Fibroblast of skin of abdomen (primary cell): ENCODE measurements at regions not wholly inside any gene's neighbourhood (a gene's known extent, or its start where the extent isn't known, plus 50 kb on each side); places are given as distances from the start of the nearest gene placed in this dataset.
"Not testable (repeated sequence)": the region's sequence is repeated elsewhere in the genome, so short reads cannot be mapped to it uniquely, and the experiment has no call there.

Experiments used
- DNase-seq: peaks from one replicate; pipeline ENCODE4 v3.0.0-alpha.2; 2013

DNA sequence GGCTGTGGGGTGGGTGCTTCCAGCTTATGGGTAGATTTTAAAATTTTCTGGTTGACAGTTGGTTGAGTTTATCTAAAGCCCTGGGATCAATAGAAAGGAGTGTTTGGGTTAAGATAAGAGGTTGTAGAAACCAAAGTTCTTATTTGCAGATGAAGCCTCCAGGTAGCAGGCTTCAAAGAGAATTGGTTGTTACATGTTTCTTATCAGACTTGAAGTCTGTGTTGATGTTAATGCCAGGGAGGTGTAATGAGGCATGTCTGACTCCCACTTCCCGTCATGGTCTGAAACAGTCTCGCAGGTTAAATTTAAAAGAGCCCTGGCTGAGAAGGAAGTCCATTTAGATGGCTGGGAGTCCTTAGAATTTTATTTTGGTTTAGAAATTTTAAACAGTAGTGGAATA, 165.2 kb upstream of the TMEM72 start:
- DNase-seq: no peak

DNA sequence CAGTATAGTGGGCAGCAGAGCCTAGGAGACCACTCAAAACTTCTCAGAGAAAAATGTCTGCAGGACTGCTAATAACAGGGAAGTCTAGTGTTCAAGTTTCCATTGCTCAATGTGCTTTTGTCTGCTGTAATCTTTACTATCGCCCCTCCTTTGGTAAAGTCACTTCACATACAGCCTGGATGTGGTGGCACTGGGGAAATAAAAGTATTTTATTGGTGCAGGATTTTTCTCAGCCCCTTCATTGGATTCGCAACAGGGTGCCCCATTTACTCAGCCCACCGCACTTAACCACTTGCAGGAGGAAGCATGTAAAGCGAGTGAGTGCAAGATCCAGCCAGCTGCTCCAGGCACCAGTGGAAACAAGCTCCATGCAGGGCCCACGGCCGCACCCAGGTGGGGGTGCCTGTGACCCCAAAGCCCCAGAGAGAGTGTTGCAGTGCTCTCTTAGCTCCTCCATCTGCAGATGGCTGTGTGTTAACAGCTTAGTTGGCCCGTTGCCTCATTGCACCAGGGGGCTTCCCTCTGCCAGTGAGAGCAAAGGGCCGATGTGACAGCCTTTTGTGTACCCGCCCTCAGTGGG, 163.5 kb upstream of the TMEM72 start:
- DNase-seq: no peak

DNA sequence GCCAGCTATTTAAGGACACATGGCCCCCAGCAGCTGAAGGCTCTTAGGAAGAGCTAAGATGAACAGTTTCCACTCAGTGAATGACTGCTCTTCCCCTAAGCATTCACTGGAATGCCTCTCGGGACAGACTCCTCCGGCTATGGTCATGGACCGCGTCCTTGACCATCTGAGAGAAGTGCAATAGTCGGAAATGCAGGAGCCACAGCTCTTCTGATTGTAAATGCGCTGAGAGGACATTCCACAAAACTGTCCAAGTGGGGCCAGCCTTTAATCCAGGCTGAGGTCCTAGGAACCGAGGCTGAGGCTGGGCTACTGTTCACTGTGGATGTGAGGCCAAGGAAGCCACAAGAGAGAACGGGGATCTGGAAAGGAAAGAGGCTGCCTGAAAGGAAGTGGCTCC, 162.0 kb upstream of the TMEM72 start:
- no peak for DNase-seq

DNA sequence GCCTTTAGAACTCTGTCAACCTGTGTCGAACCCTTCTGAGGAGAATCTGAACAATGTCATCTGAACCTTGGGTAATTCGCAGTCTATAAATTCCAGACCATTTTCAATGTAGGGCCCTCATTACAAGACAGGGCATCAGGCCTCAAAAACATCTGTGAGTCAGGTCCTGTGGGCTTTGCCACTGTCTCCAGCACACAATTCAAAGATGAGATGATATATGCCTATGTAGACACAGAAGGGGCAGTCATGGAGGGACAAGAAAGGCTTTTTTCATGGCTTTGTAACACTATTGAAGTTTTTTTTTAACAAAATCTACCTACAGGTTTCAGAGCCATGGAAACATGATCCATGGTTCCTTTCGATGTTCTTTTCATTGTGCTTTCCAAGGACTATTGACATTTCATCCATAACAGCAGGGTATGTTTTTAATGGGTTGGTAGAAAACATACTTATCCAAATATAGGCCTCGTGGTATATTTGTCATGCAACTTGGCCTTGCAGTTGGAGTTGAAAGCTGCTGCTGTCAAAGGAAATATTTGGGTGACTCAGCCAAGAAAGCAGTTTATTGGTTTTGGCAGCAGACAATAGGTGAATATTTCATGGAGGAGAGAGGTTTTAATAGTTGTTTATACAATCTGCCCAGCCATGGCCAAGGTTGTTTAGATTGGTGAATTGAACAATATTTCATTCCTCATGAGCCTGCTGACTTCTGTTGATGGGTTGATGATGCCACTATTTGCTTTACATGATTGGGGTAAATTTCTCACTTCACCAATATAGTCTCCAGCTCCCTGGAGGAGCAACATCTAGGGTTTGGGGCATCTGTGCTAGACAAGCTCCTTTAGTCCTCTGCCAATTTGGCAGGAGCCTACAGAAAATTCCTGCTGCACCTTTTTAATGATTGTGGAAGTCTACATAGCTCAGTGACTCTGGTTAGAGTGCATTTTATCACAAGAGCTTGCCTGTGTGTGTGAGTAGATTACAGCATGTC, 158.4 kb upstream of the TMEM72 start:
- DNase-seq: peak; percentile 96

DNA sequence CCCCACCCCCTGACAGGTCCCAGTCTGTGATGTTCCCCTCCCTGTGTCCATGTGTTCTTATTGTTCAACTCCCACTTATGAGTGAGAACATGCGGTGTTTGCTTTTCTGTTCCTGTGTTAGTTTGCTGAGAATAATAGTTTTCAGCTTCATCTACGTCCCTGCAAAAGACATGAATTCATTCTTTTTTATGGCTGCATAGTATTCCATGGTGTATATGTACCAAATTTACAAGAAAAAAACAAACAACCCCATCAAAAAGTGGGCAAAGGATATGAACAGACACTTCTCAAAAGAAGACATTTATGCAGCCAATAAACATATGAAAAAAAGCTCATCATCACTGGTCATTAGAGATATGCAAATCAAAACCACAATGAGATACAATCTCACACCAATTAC, 156.8 kb upstream of the TMEM72 start:
- not testable (repeated sequence) for DNase-seq

DNA sequence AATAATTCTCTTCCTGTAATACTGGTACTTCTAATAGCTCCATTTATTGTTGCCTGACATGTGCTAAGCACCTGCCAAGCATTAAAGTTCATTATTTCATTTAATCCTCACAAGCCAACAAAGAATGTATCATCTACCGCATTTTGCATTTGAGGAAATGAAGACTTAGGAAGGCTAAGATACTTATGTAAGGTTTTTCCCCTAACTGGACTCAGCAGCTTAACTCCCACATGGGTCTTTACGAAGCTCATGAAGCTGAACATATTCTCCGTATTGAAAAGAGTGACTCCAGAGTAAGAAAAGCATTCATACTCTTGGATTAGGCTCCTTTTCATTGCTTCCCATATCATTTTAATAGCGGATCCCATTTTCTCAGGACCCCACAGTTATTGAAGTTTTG, 155.7 kb upstream of the TMEM72 start:
- DNase-seq: peak; percentile 50

DNA sequence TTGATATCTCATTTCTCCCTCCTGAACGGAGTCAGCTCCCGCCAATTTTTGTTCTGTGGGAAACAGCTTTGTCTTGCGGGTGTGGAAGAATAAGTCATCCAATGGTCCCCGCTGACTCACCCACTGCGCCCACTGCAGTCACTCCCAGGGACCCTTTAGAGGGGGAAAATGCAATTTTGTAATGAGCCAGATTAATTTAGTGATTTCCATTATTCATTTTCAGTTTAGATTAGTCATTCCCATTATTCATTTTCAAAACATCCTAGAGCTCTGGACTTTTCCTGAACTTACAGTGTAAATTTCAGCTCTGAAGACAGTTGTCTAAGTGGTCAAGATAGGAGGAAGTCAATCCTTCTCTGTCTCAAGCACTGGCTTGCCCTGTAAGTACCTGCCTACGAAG, 154.9 kb upstream of the TMEM72 start:
- peak; percentile 79 for DNase-seq

DNA sequence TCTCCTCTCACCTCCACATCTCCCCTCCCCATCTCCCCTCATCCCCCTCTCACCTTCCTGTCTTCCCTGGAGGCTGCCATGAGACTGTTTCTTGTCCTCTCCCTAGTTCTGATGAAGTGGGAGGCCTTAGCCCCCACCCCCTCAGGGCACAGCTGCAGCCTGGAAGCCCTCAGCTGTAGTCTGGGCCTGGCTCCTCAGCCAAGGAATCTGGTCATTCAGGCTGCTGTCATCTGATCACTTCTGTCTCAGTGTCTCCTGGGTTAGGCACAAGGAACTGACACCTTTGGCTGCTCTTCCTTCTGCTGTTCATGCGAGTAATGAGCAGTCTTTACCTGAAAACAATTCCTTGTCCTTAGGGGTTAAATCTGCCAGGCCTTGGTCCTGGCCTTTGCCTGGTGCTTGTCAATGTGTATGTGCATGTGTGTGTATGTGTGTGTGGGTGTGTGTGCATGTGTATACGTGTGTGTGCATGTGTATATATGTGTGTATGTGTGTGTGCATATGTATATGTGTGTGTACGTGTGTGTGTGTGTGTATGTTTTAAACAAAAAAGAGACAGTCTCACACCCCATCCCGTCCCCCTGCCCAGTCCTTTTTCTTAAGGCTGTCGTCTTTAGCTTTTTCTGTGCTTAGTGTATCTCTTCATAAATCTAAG, 153.5 kb upstream of the TMEM72 start:
- DNase-seq: no peak

DNA sequence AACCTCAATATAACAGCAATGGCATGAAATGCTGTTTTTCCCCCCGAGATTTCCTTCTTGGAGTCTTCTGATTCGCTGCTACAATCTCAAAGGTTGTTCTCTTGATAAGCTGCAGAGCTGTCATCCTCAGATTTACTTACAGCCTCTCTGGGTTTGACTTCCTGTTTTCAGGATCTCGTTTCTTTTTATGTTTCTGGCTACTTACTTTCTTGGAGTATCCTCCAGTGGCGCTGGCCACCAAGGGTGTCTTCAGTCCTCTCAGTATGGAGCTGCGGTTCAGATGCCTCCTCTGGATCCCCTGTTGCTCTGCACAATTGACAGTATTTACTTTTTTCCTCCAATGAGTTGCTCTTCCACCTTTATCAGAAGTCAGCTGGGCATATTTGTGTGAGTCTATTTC, 152.0 kb upstream of the TMEM72 start:
- no peak for DNase-seq

DNA sequence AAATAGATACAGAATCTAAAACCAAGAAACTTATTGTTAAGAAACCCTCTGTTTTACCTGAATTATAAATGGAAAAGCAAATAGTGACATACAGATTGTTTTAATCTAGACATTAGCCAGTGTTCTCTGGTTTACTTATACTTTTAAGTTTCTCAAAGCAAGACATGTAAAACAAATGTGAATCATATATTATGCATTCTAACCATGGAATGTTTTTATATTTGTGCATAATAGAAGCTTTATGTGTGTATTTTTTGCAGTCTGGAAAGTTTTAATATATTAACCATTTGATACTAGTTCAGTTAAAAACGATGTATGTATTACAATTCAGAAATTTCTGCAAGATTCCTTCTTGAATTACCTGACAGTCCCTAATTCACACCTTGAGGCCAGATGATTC, 150.6 kb upstream of the TMEM72 start:
- DNase-seq: no peak

DNA sequence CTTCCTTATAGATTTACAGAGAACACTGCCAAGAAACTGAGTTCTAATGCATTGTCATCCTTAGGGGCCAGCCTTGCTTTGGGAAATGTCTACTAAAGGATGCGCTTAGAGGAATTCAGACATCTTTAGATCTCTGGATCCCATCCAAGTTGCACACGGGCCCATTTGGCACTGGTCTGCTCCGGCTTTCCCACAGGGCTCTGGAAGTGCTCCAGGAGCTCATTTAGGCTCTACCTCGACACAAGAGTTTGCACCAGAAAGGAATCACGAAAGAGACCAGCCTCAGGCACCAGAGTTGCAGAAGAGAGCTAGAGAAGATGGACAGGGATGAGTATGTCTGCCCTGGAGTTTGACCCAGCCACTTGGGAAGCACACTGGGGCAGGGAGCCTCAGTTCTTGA, 150.1 kb upstream of the TMEM72 start:
- peak; percentile 68 for DNase-seq

DNA sequence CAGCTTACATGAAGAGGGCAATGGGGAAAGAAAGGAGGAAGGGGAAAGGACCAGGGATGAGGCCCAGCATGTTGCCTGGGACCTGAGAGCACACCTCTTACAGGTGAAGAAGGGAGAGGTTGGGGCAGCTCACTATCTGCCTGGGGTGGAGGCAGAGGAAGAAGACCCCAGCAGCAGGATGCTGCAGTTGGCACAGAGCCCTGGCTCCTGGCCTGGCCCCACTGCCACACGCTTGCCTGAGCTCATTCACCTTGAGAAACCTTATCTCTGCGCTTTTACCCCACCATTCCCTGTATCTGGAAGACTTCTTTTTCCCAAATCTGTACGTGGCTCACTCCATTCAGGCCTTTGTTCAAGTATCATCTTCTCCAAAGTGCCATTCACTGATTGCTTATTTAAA, 147.8 kb upstream of the TMEM72 start:
- no peak for DNase-seq

DNA sequence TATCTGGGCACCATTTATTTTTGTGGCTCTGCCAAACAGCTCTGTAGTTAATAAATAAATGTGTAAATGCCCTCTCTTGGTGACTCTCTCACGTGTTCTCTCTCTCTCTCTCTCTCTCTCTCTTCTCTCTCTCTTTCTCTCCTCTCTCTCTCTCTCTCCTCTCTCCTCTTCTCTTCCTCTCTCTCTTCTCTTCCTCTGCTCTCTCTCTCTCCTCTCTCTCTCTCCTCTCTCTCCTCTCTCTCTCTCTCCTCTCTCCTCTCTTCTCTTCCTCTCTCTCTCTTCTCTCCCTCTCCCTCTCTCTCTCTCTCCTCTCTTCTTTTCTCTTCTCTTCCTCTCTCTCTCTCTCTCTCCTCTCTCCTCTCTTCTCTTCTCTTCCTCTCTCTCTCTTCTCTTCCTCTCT, 145.8 kb upstream of the TMEM72 start:
- no peak for DNase-seq

DNA sequence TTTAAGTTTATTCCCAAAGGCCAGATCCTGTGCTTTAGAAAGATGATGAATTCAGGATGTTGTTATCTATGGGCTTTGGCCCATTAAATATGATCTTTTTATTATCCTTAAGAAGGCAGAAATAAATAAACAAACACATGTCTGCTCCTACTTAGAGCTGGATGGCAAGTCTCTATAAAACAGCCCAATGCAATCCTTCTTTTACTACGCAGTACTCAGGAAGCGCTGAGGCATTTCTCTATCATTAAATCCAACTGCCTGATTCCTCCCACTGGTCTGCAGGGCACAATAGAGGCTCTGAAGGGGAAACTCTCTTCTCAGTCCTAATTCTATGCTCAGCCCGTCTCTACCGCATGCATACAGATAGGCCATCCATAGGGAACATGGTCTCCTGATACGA, 144.5 kb upstream of the TMEM72 start:
- no peak for DNase-seq

DNA sequence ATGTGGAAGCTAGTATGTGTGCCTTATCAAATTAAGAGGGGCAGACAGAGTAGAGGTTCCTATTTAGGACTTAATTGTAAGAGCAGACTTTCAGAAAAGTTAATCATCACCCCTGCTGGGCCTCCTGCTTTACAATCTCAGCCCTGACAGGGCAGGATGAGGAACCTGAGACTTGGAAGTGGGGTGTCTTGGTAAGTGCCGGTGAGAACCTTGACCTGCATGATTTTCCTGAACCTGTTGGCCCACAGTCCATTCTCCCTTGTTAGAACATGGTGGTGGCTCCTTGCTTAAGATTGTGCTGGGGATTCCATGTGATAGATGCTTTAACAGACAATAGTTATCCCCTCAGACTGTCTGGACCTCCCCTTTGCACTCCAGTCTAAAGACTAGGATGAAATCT, 141.7 kb upstream of the TMEM72 start:
- no peak for DNase-seq

DNA sequence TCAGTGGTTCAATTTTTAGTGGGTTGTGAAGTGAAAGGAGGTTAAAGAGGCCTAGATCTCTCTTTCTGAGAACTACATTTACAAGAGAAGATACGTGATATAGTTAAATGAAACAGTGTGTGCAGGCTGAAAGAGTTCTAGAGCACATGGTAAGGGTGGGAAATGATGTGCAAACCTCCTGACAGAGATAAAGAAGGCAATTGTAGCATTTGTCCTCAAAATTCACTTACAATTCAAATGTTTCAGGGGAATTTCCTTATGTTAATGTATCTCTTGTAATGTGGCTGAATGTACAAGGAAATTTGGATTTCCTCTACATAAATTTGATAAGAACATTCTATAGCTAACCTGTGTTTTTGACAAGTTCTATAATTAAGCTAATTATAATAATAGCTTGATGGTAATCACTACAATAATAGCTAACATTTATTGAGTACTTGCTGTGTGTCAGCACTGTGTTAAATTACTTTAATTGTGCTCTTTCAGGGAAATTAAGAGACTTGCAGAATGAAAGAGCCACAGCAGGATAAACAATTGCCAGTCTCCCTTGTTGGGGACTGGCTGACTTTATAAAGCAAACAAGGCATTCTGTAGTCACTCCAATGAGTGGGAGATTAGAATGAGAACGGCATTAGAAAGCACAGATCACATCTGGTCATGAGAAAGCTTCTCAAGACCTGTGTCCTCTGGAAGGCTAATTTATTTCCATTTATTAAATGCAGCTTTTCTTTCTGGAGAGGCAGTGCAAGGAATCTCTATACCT, 139.7 kb upstream of the TMEM72 start:
- DNase-seq: no peak

DNA sequence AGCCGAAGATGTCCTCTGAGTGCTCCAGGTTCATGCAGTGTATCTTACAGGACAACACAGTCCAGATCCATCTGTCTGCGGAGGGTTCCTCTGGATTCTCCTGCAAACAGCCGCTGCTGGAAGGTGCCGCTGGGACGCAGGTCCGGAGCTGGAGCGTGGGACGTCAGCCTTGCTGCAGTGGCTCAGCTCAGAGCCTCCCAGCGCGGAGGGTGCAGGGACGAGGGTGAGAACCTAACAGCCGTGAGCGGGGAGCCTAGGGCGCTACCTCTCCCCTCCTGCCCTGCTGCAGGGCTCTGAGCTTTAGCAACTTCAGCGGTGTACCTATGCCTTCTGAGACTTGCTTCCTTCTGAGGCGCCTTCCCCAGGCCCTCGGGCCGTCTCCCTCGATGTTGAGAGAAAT, 137.6 kb upstream of the TMEM72 start:
- DNase-seq: no peak

DNA sequence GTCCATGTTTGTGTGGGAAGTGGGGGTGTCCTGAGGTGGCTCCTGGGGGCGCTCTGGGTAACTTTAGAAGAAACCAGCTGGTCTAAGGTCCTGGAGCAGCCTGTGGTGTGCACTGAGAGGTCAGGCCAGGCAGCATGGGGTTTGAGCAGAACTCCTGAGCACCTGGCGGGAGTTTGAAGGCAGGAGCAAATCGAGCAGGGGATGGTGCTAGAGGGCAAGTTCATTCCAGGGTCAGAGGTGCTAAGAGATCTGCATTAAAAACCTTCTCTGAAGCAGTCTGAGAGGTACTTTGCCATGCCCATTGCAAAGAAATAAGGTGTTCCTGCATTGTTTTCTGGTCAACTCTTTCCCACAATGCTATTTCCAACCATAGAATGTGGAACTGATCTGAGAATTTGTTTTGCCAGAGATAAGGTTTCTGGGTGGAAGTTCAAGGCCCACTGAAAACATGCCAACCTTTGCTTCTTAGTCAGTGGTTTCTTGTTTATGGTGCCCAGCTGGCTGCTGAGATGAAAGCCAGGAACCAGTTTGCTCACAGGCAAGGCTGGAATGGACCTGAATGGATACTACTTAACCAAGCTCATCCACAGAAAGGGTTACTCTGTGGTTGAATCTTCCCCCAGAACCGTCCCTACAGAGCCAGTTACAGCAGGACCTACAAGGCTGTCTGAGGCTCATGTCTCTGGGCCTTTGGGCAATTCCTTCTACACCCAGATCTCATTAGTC, 136.3 kb upstream of the TMEM72 start:
- no peak for DNase-seq

DNA sequence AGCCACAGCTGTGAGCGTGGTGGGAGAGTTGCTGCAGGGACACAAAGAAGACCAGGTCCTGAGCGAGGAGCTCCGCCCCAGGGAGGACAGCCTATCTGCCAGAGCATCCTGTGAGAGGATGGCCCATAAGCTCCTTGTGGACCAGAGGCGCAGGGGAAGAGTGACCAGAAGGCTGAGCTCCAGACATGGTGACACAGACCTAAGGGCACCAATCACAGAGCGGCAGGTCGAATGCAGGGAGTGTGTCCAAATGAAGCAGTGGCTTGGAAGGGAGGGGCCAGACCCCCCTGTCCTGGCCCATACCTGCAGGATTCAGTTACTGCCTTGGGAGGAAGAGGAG, 135.8 kb upstream of the TMEM72 start:
- no peak for DNase-seq

DNA sequence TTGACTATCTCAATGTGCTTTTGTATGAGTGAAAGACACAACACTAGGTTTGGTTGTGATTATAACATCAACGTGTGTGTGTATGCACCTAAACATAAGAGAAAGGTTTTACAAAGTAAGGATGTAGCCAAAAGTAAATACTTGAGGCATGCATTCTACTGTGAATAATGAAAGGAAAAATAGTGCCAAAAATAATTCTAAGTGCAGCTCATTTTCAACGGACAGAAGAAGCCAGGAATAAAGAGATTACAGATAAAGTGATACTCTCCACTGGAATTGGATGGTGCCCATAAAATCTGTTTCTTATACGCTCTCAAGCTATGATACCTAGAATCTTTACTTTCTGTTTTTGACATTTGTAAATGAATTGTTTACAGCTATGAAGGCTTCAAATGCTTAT, 135.0 kb upstream of the TMEM72 start:
- DNase-seq: no peak

DNA sequence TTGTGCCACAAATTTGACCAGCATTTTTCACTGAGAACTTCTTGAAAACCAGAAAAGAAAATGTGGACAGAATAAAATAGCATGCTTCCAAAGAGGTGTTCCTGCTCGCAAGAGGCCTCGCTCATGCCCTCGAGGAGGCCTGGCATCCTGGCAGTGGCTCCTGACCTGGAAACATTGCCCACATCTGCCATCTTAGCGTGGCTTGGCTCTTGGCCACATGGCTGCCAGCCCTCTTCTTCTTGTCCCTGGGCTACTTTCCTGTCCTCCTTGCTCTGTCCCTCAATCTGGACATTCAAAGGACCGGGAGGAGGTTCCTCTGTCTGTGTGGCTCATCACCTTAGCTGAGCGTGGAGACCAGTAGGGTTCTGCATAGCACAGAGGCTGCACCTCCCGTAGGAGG, 131.6 kb upstream of the TMEM72 start:
- DNase-seq: no peak

DNA sequence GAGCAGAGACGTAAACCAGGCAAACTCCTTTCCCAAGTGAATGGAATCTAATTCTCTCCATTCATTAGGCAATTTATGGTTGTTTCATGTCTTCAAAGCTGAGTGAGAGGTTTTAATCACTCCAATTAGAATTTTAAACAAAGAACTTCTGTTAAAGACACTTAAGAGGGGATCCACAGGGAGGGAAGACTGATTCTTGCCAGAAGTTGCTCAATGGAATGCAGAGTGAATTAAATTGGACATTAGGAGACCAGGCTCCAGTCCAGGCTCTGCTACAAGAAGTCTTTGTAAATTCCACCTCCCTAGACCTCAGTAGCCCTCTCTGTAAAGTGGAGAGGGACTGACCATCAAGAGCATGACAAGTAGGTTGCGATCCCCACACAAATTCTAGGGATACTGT, 130.7 kb upstream of the TMEM72 start:
- no peak for DNase-seq
